DOHH2 (cell line): ENCODE measurements at regions not wholly inside any gene's neighbourhood (a gene's known extent, or its start where the extent isn't known, plus 50 kb on each side); places are given as distances from the start of the nearest gene placed in this dataset.

Experiments used
- H3F3A ChIP-seq: fragments of 200-600 bp; sonication (generic), shearing (Covaris generic); 2 replicates; pipeline ENCODE4 v1.6.0; 2016; ENCODE audit warnings: antibody characterized with exemption, mild to moderate bottlenecking; ENCODE audit not compliant: control insufficient read depth, insufficient read depth
- H3K27ac ChIP-seq: fragments of 200-600 bp; sonication (generic); 2 replicates; pipeline ENCODE4 v1.5.1; 2014; ENCODE audit warnings: low read depth, mild to moderate bottlenecking, low read length, moderate library complexity
- H3K27me3 ChIP-seq: fragments of 200-600 bp; sonication (generic); 2 replicates; pipeline ENCODE4 v1.6.1; 2014; ENCODE audit warnings: mild to moderate bottlenecking, low read length, mixed read lengths; ENCODE audit not compliant: control insufficient read depth
- H3K36me3 ChIP-seq: fragments of 200-600 bp; sonication (generic); 2 replicates; pipeline ENCODE4 v1.6.1; 2014; ENCODE audit warnings: mild to moderate bottlenecking, low read length, moderate library complexity, mixed read lengths; ENCODE audit not compliant: control insufficient read depth
- H3K4me1 ChIP-seq: fragments of 200-600 bp; sonication (generic); 2 replicates; pipeline ENCODE4 v1.6.1; 2014; ENCODE audit warnings: mild to moderate bottlenecking, low read length, mixed read lengths; ENCODE audit not compliant: control insufficient read depth
- H3K4me2 ChIP-seq: fragments of 200-600 bp; sonication (generic); 2 replicates; pipeline ENCODE4 v1.6.0; 2014; ENCODE audit warnings: mild to moderate bottlenecking, low read length, moderate library complexity
- H3K4me3 ChIP-seq: fragments of 200-600 bp; sonication (generic); 2 replicates; pipeline ENCODE4 v1.5.1; 2014; ENCODE audit warnings: mild to moderate bottlenecking, low read length, mixed read lengths
- H3K79me2 ChIP-seq: fragments of 200-600 bp; sonication (generic); 2 replicates; pipeline ENCODE4 v1.6.1; 2014; ENCODE audit warnings: mild to moderate bottlenecking, low read length, mixed read lengths; ENCODE audit not compliant: control insufficient read depth
- H3K9me2 ChIP-seq: fragments of 200-600 bp; sonication (generic); replicated peaks from 2 replicates; pipeline ENCODE4 v1.6.1; 2014; ENCODE audit warnings: mild to moderate bottlenecking, low read length, mixed read lengths; ENCODE audit not compliant: control insufficient read depth
- H3K9me3 ChIP-seq: fragments of 200-600 bp; sonication (generic); 2 replicates; pipeline ENCODE4 v1.6.1; 2014; ENCODE audit warnings: antibody characterized with exemption, low read length, mixed read lengths; ENCODE audit not compliant: control insufficient read depth, insufficient read depth
- H4K20me1 ChIP-seq: fragments of 200-600 bp; sonication (generic); 2 replicates; pipeline ENCODE4 v1.6.0; 2014; ENCODE audit warnings: low read depth, mild to moderate bottlenecking, antibody characterized with exemption, low read length, moderate library complexity; ENCODE audit not compliant: control insufficient read depth, insufficient read depth
- EZH2phosphoT487 ChIP-seq: fragments of 200-600 bp; sonication (generic); IDR thresholded peaks from 2 replicates; pipeline ENCODE4 v1.6.1; 2017; ENCODE audit warnings: borderline replicate concordance, mild to moderate bottlenecking, antibody characterized with exemption, low read length, moderate library complexity, mixed read lengths
- TF ChIP-seq, protein P1 (sequence below): fragments of 200-600 bp; sonication (generic); IDR thresholded peaks from one replicate; pipeline ENCODE4 v1.5.1; 2014; ENCODE audit warnings: antibody characterized with exemption, mild to moderate bottlenecking, low read depth, low read length; ENCODE audit not compliant: poor library complexity, severe bottlenecking

- no peaks in the 10 kb centered on the region for H3K4me1 ChIP-seq
- TF ChIP-seq EZH2phosphoT487, result no peak
- TF ChIP-seq, protein P1, sequence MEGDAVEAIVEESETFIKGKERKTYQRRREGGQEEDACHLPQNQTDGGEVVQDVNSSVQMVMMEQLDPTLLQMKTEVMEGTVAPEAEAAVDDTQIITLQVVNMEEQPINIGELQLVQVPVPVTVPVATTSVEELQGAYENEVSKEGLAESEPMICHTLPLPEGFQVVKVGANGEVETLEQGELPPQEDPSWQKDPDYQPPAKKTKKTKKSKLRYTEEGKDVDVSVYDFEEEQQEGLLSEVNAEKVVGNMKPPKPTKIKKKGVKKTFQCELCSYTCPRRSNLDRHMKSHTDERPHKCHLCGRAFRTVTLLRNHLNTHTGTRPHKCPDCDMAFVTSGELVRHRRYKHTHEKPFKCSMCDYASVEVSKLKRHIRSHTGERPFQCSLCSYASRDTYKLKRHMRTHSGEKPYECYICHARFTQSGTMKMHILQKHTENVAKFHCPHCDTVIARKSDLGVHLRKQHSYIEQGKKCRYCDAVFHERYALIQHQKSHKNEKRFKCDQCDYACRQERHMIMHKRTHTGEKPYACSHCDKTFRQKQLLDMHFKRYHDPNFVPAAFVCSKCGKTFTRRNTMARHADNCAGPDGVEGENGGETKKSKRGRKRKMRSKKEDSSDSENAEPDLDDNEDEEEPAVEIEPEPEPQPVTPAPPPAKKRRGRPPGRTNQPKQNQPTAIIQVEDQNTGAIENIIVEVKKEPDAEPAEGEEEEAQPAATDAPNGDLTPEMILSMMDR, result no peak
Measured at GRCh38 chr17:33798308-33798707, 456.8 kb upstream of the CCL2 start.

DNA sequence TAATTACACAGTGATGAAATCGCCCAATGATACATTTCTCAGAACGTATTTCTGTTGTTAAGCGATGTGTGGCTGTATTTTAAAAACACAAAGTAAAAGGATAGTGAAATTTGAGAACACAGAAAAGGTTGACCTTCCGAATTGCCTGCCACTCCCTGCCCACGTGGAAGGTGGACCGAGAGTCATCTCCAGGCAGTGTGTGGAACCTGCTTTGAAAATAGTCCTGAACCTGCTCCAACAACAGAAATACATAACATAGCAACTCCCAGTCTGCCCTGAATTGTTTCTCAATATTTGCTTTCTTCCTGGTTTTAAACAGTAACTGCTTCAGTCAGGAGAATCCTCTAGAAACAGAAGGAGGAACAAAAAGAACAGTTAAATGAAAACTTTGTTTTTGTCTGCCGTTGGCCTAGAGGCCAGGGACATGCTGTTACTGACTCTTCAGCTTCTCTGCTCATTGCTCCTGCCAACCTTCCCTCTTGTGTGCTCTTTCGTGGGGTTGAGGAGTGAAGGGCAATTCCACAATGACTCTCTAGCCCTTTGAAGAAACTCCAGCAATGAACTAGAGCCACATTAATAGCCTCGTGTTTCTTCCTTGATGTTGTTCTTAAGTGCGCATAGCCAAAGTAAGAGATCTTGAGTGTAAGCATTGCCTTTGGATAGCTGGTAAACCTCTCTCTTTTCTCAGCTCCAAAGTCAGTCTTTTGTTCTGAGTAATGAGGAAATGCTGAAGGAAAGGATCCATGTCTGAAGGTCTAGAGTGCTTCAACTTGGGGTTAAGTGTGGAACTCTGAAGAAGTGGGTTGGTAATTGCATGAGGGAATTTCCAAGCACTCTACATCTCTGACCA lies 452.5 kb upstream of the CCL2 start:
- Histone ChIP-seq H3F3A (no peaks in the 10 kb centered on the region), H3K4me3 (no peak overlapping the region), H3K36me3 (no peaks in the 10 kb centered on the region), H3K9me2 (no peaks in the 10 kb centered on the region), H3K4me1 (no peaks in the 10 kb centered on the region), H3K27ac (no peak overlapping the region), H3K4me2 (no peak overlapping the region), H3K79me2 (no peaks in the 10 kb centered on the region), H4K20me1 (no peaks in the 10 kb centered on the region), H3K27me3 (no peaks in the 10 kb centered on the region), H3K9me3 (no peaks in the 10 kb centered on the region)
- TF ChIP-seq EZH2phosphoT487, result no peak

More at GRCh38 chr17:33798308-33798707, 456.8 kb upstream of the CCL2 start:
- no peaks in the 10 kb centered on the region for H3K9me3 ChIP-seq
- H3K4me2 ChIP-seq, result no peak overlapping the region
- H3K4me3 ChIP-seq, result no peak overlapping the region
- H3K79me2 ChIP-seq, result no peaks in the 10 kb centered on the region
- no peaks in the 10 kb centered on the region for H3F3A ChIP-seq
- H4K20me1 ChIP-seq, result no peaks in the 10 kb centered on the region
- no peaks in the 10 kb centered on the region for H3K36me3 ChIP-seq
- H3K27ac ChIP-seq, result no peak overlapping the region
- H3K9me2 ChIP-seq, result no peaks in the 10 kb centered on the region
- no peaks in the 10 kb centered on the region for H3K27me3 ChIP-seq

DNA sequence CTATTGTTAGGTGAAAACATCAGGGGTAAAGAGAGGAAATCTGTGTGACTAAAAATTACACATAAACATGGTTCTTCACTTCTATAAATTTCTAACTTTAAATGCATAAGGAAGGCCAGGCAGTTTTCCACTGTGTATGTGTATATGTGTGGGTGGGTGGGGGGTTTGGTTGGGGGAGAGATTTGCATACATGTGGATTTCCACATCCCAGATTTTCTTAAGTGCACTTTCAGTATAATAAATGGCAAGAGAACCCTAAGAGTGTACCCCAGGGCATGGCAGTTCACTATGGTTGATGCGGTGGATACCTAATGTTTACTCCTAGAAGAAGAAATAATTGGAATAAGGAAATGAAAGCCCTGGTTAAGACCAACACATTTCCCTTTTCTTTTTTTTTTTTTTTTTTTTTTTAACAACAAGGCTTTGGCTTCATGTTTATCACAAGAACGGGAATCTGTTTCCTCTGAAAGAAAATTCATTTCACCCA lies 451.8 kb upstream of the CCL2 start:
- Histone ChIP-seq H3K4me3 (no peak overlapping the region), H3K36me3 (no peaks in the 10 kb centered on the region), H3K27ac (no peak overlapping the region), H3F3A (no peaks in the 10 kb centered on the region), H3K9me3 (no peaks in the 10 kb centered on the region), H3K27me3 (no peaks in the 10 kb centered on the region), H4K20me1 (no peaks in the 10 kb centered on the region), H3K9me2 (no peaks in the 10 kb centered on the region), H3K79me2 (no peaks in the 10 kb centered on the region), H3K4me1 (no peaks in the 10 kb centered on the region), H3K4me2 (no peak overlapping the region)
- TF ChIP-seq, protein P1, result no peak
- TF ChIP-seq EZH2phosphoT487, result no peak

DNA sequence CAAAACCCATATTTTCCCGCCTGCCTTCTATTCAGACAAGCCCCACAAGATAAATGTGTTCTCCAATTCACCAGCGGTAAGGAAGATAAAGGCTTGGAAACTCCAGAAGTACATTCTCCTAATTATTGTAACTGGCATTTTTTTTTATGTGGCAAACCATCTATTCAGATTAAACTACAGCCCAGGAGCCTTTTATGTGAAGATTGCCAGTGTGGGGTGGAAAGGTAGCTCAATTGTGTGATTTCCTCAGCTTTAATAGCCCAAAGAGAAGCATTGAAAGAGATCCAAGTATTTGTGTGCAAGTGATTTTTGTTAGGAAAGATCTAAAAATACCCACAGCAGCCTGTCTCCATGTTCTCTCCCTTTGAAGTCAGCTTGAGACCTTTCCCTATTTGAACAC lies 451.4 kb upstream of the CCL2 start:
- no peaks in the 10 kb centered on the region for H3F3A ChIP-seq

More for the DNA sequence above, 451.4 kb upstream of the CCL2 start:
- no peaks in the 10 kb centered on the region for H4K20me1 ChIP-seq
- H3K4me3 ChIP-seq, result no peak overlapping the region
- no peaks in the 10 kb centered on the region for H3K9me3 ChIP-seq
- no peaks in the 10 kb centered on the region for H3K9me2 ChIP-seq
- no peaks in the 10 kb centered on the region for H3K4me1 ChIP-seq
- no peak overlapping the region for H3K27ac ChIP-seq
- no peaks in the 10 kb centered on the region for H3K79me2 ChIP-seq
- H3K27me3 ChIP-seq, result no peaks in the 10 kb centered on the region
- TF ChIP-seq, protein P1, result no peak
- no peak for TF ChIP-seq EZH2phosphoT487
- H3K36me3 ChIP-seq, result no peaks in the 10 kb centered on the region
- no peak overlapping the region for H3K4me2 ChIP-seq
